SK-N-SH (cell line): ENCODE measurements at regions not wholly inside any gene's neighbourhood (a gene's known extent, or its start where the extent isn't known, plus 50 kb on each side); places are given as distances from the start of the nearest gene placed in this dataset.

Source experiments
- CTCF ChIA-PET: fragments of 300-600, 350-600 bp; formaldehyde crosslinking; extraction: SDS; loops from one replicate; lab custom pipeline; 2021; lab: Yijun Ruan, JAX
- POLR2A ChIA-PET: fragments of 350-600 bp; sonication (Branson Sonifier 250); formaldehyde crosslinking; extraction: SDS; loops from one replicate; lab custom pipeline; 2020; ENCODE audit warnings: antibody characterized with exemption, inconsistent platforms; lab: Yijun Ruan, JAX
- DNase-seq: peaks from one replicate; pipeline ENCODE4 v3.0.0; 2012
- H2AFZ ChIP-seq: fragments of 200-600 bp; sonication (generic); 2 replicates; pipeline ENCODE4 v1.8.1; 2016; ENCODE audit warnings: antibody characterized with exemption, mild to moderate bottlenecking, low read depth
- H3F3A ChIP-seq: fragments of 200-600 bp; sonication (generic); replicated peaks from 2 replicates; pipeline ENCODE3; 2016; ENCODE audit warnings: antibody characterized with exemption, mild to moderate bottlenecking; ENCODE audit not compliant: insufficient read depth
- H3K27ac ChIP-seq, 2 experiments: fragments of 200-500 bp in 1 of 2; fragments of 200-600 bp in 1 of 2; sonication (Bioruptor generic) in 1 of 2; sonication (generic), shearing (Covaris generic) in 1 of 2; 2 replicates each; pipeline versions ENCODE4 v1.5.1 to v1.6.1; 2014 to 2016; ENCODE audit warnings: low read depth in 2 of 2, inconsistent platforms in 1 of 2, low read length in 1 of 2, mild to moderate bottlenecking in 1 of 2, mixed read lengths in 1 of 2
- H3K27me3 ChIP-seq: fragments of 200-600 bp; sonication (generic), shearing (Covaris generic); 2 replicates; pipeline ENCODE4 v1.6.1; 2016; ENCODE audit warnings: mixed run types; ENCODE audit not compliant: insufficient read depth
- H3K36me3 ChIP-seq, 2 experiments: fragments of 200-500 bp in 1 of 2; fragments of 200-600 bp in 1 of 2; sonication (Bioruptor generic) in 1 of 2; sonication (generic) in 1 of 2; replicated peaks in 1 of 2; 2 replicates each; pipeline versions ENCODE3 to v1.5.1; 2014 to 2016; ENCODE audit warnings: low read length in 1 of 2, mild to moderate bottlenecking in 1 of 2; ENCODE audit not compliant: insufficient read depth in 2 of 2, control insufficient read depth in 1 of 2
- H3K4me1 ChIP-seq, 2 experiments: fragments of 200-500 bp in 1 of 2; fragments of 200-600 bp in 1 of 2; sonication (Bioruptor generic) in 1 of 2; sonication (generic), shearing (Covaris generic) in 1 of 2; 2 replicates each; pipeline versions ENCODE4 v1.5.1 to v1.6.1; 2014 to 2016; ENCODE audit warnings: low read depth in 1 of 2, low read length in 1 of 2, mixed run types in 1 of 2; ENCODE audit not compliant: insufficient read depth in 2 of 2, control insufficient read depth in 1 of 2
- H3K4me2 ChIP-seq: fragments of 200-600 bp; sonication (generic), shearing (Covaris generic); 2 replicates; pipeline ENCODE4 v1.6.1; 2017; ENCODE audit warnings: mixed run types
- H3K4me3 ChIP-seq, 2 experiments: fragments of 200-500 bp in 1 of 2; fragments of 200-600 bp in 1 of 2; sonication (Bioruptor generic) in 1 of 2; sonication (generic), shearing (Covaris generic) in 1 of 2; 2 replicates each; pipeline versions ENCODE4 v1.5.1 to v1.8.1; 2014 to 2016; ENCODE audit warnings: low read depth in 2 of 2, inconsistent platforms in 1 of 2, low read length in 1 of 2, mild to moderate bottlenecking in 1 of 2, mixed read lengths in 1 of 2, moderate library complexity in 1 of 2
- H3K79me2 ChIP-seq: fragments of 200-600 bp; sonication (generic); 2 replicates; pipeline ENCODE4 v1.8.1; 2017; ENCODE audit warnings: mild to moderate bottlenecking; ENCODE audit not compliant: insufficient read depth
- H3K9ac ChIP-seq: fragments of 200-600 bp; sonication (generic); 2 replicates; pipeline ENCODE4 v1.6.1; 2017; ENCODE audit warnings: mixed run types
- H3K9me2 ChIP-seq: fragments of 200-600 bp; sonication (generic); 2 replicates; pipeline ENCODE4 v1.6.1; 2017; ENCODE audit warnings: mixed run types
- H3K9me3 ChIP-seq: fragments of 200-600 bp; sonication (generic); 2 replicates; pipeline ENCODE4 v1.6.1; 2017; ENCODE audit warnings: mixed run types, mild to moderate bottlenecking, moderate library complexity
- H4K20me1 ChIP-seq: fragments of 200-600 bp; sonication (generic); 2 replicates; pipeline ENCODE4 v1.6.1; 2017; ENCODE audit warnings: mild to moderate bottlenecking, mixed run types; ENCODE audit not compliant: insufficient read depth
- CTCF ChIP-seq: fragments of 200-600 bp; sonication (generic); IDR thresholded peaks from 2 replicates; pipeline ENCODE4 v1.6.1; 2017; ENCODE audit warnings: antibody characterized with exemption, mild to moderate bottlenecking, moderate library complexity
- EZH2phosphoT487 ChIP-seq: fragments of 200-600 bp; sonication (generic); IDR thresholded peaks from 2 replicates; pipeline ENCODE4 v1.6.1; 2017; ENCODE audit warnings: low read depth, mixed run types, mild to moderate bottlenecking, antibody characterized with exemption, moderate library complexity, borderline replicate concordance
- FOXJ3 ChIP-seq: sonication (generic); formaldehyde crosslinking; IDR thresholded peaks from 2 replicates; pipeline ENCODE4 v1.5.1; 2020; ENCODE audit warnings: mild to moderate bottlenecking, missing genetic modification reagents
- JUND ChIP-seq: IDR thresholded peaks from 2 replicates; pipeline ENCODE4 v1.4.0; 2012
- MAX ChIP-seq: IDR thresholded peaks from 2 replicates; pipeline ENCODE4 v1.4.0; 2012; ENCODE audit warnings: low read depth
- NRF1 ChIP-seq: IDR thresholded peaks from 2 replicates; pipeline ENCODE4 v1.6.1; 2012; ENCODE audit warnings: low read depth, mild to moderate bottlenecking, low read length
- POLR2AphosphoS5 ChIP-seq: IDR thresholded peaks from 2 replicates; pipeline ENCODE4 v1.6.1; 2012; ENCODE audit warnings: low read depth, low read length
- RAD21 ChIP-seq: IDR thresholded peaks from 2 replicates; pipeline ENCODE4 v1.6.1; 2012; ENCODE audit warnings: mild to moderate bottlenecking, low read length
- SIN3A ChIP-seq: IDR thresholded peaks from 2 replicates; pipeline ENCODE4 v1.6.1; 2012; ENCODE audit warnings: low read depth, mild to moderate bottlenecking, low read length, moderate library complexity, borderline replicate concordance
- TCF12 ChIP-seq: IDR thresholded peaks from 2 replicates; pipeline ENCODE4 v1.4.0; 2012
- YY1 ChIP-seq: IDR thresholded peaks from 2 replicates; pipeline ENCODE4 v1.4.0; 2012; ENCODE audit warnings: low read depth, mild to moderate bottlenecking
- ZBTB33 ChIP-seq: IDR thresholded peaks from 2 replicates; pipeline ENCODE4 v1.4.0; 2012; ENCODE audit warnings: low read depth, borderline replicate concordance
- WGBS: methylation state at CpG from one replicate; pipeline ENCODE4 v1.1.6; 2017; ENCODE audit warnings: low lambda C conversion rate; 5-methylcytosine and 5-hydroxymethylcytosine counted together
- TF ChIP-seq, protein P1 (sequence below): fragments of 150-350 bp; IDR thresholded peaks from 2 replicates; pipeline ENCODE4 v1.6.1; 2016; ENCODE audit warnings: mild to moderate bottlenecking, low read depth, low read length

- no peak overlapping the region for H3K9ac ChIP-seq
- no peak for TF ChIP-seq YY1
- no peak for TF ChIP-seq JUND
- H3K79me2 ChIP-seq, result no peaks in the 10 kb centered on the region
- H3F3A ChIP-seq, result no peaks in the 10 kb centered on the region
- no peaks in the 10 kb centered on the region for H3K27me3 ChIP-seq
- CTCF ChIA-PET, result interaction anchor here (2.7 kb wide), 1 partner anchor 59 kb away, joined by 9 read pairs; no protein-coding TSS in a partner anchor
- H3K9me3 ChIP-seq, result no peaks in the 10 kb centered on the region; the same call in 1 of the 2 replicates
- H3K27ac ChIP-seq, result no peak overlapping the region
- 79% methylated on average over 7 of the region's 7 CpGs for WGBS
- no peaks in the 10 kb centered on the region for H3K4me1 ChIP-seq
- H2AFZ ChIP-seq, result no peak overlapping the region
- POLR2A ChIA-PET, result no interaction called here
- H3K4me2 ChIP-seq, result no peak overlapping the region
- H3K36me3 ChIP-seq, result no peaks in the 10 kb centered on the region
- H3K9me2 ChIP-seq, result no peaks in the 10 kb centered on the region
- H3K4me3 ChIP-seq, result no peak overlapping the region
- H4K20me1 ChIP-seq, result no peaks in the 10 kb centered on the region
- no peak for DNase-seq
Observed at GRCh38 chr18:9047715-9048114, 54.8 kb upstream of the NDUFV2 start.

DNA sequence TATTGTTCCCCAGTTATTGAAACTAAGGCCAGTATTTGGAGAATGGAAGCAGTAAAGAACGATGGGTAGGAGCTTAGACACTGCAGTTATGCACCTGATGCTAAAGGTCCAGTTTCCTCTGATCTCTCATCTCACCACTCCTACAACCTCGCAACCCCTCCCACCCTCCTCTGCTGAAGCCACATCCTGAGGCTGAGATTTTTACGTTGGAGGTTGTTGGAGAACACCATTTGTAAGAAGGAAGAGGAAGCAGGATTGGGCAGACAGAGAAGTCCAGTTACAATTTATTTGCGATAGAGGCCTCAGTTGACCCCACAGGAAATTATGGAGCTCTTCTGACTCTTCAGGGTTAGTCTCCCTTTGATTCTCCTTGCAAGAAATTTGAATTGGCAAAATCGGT is 54.3 kb upstream of the NDUFV2 start:
- no peaks in the 10 kb centered on the region for H3K36me3 ChIP-seq
- CTCF ChIA-PET, result interaction anchor here (1.3 to 2.7 kb wide), 2 partner anchors 26 to 60 kb away, joined by 3 to 9 read pairs; no protein-coding TSS in a partner anchor
- H2AFZ ChIP-seq, result no peak overlapping the region
- WGBS, result 68% methylated on average over 5 of the region's 5 CpGs
- H3F3A ChIP-seq, result no peaks in the 10 kb centered on the region
- H3K4me2 ChIP-seq, result no peak overlapping the region
- no peak overlapping the region for H3K9ac ChIP-seq
- POLR2A ChIA-PET, result no interaction called here
- no peaks in the 10 kb centered on the region; the same call in 1 of the 2 replicates for H3K9me3 ChIP-seq
- H3K9me2 ChIP-seq, result no peaks in the 10 kb centered on the region
- H3K79me2 ChIP-seq, result no peaks in the 10 kb centered on the region
- H3K4me1 ChIP-seq, result no peaks in the 10 kb centered on the region
- H3K4me3 ChIP-seq, result no peak overlapping the region
- DNase-seq, result no peak
- H4K20me1 ChIP-seq, result no peaks in the 10 kb centered on the region
- TF ChIP-seq FOXJ3 (CRISPR knock-in tag) (no peak), NRF1 (no peak), CTCF (no peak), TCF12 (no peak), MAX (no peak), RAD21 (no peak), SIN3A (no peak), ZBTB33 (no peak), EZH2phosphoT487 (no peak), YY1 (no peak), POLR2AphosphoS5 (no peak)
- TF ChIP-seq, protein P1, sequence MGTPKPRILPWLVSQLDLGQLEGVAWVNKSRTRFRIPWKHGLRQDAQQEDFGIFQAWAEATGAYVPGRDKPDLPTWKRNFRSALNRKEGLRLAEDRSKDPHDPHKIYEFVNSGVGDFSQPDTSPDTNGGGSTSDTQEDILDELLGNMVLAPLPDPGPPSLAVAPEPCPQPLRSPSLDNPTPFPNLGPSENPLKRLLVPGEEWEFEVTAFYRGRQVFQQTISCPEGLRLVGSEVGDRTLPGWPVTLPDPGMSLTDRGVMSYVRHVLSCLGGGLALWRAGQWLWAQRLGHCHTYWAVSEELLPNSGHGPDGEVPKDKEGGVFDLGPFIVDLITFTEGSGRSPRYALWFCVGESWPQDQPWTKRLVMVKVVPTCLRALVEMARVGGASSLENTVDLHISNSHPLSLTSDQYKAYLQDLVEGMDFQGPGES, result no peak
- no peak overlapping the region for H3K27ac ChIP-seq
- H3K27me3 ChIP-seq, result no peaks in the 10 kb centered on the region
